ENCODE measurements at regions not wholly inside any gene's neighbourhood (a gene's known extent, or its start where the extent isn't known, plus 50 kb on each side); places are given as distances from the start of the nearest gene placed in this dataset.

GRCh38 chr4:111847296-111848008, 297.8 kb upstream of the FAM241A start:
- peak; percentile 32 for DNase-seq (ENCODE audit: low spot score)

- no peak for DNase-seq (ENCODE audit: low spot score)
Observed at GRCh38 chr4:111849746-111850284, 295.4 kb upstream of the FAM241A start.

- peak; percentile 44 for DNase-seq (ENCODE audit: low spot score)
Observed at GRCh38 chr4:111854494-111855087, 290.7 kb upstream of the FAM241A start.

- DNase-seq (ENCODE audit: low spot score): no peak
Observed at GRCh38 chr4:111855308-111855707, 289.9 kb upstream of the FAM241A start.

GRCh38 chr4:111864066-111864465, 281.2 kb upstream of the FAM241A start:
- no peak for DNase-seq (ENCODE audit: low spot score)

- no peak for DNase-seq (ENCODE audit: low spot score)
Observed at GRCh38 chr4:111869339-111869738, 275.9 kb upstream of the FAM241A start.

- DNase-seq (ENCODE audit: low spot score): no peak
Observed at GRCh38 chr4:111871802-111872201, 273.5 kb upstream of the FAM241A start.

GRCh38 chr4:111873801-111874200, 271.5 kb upstream of the FAM241A start:
- DNase-seq (ENCODE audit: low spot score): no peak

- DNase-seq (ENCODE audit: low spot score): no peak
Observed at GRCh38 chr4:111879539-111879938, 265.7 kb upstream of the FAM241A start.

- no peak for DNase-seq (ENCODE audit: low spot score)
Observed at GRCh38 chr4:111880116-111880515, 265.1 kb upstream of the FAM241A start.

- DNase-seq (ENCODE audit: low spot score): no peak
Observed at GRCh38 chr4:111883557-111883999, 261.7 kb upstream of the FAM241A start.

GRCh38 chr4:111890412-111890811, 254.8 kb upstream of the FAM241A start:
- DNase-seq (ENCODE audit: low spot score): no peak

- no peak for DNase-seq (ENCODE audit: low spot score)
Observed at GRCh38 chr4:111905511-111905910, 239.7 kb upstream of the FAM241A start.

GRCh38 chr4:111919639-111920038, 225.6 kb upstream of the FAM241A start:
- no peak for DNase-seq (ENCODE audit: low spot score)

GRCh38 chr4:111921714-111922113, 223.5 kb upstream of the FAM241A start:
- no peak for DNase-seq (ENCODE audit: low spot score)

- DNase-seq (ENCODE audit: low spot score): no peak
Observed at GRCh38 chr4:111923786-111924185, 221.5 kb upstream of the FAM241A start.

- DNase-seq (ENCODE audit: low spot score): no peak
Observed at GRCh38 chr4:111924696-111925095, 220.6 kb upstream of the FAM241A start.

GRCh38 chr4:111930659-111931058, 214.6 kb upstream of the FAM241A start:
- no peak for DNase-seq (ENCODE audit: low spot score)

- DNase-seq (ENCODE audit: low spot score): no peak
Observed at GRCh38 chr4:111933703-111934102, 211.6 kb upstream of the FAM241A start.

- DNase-seq (ENCODE audit: low spot score): no peak
Observed at GRCh38 chr4:111934314-111934713, 210.9 kb upstream of the FAM241A start.

GRCh38 chr4:111937368-111937767, 207.9 kb upstream of the FAM241A start:
- peak; percentile 72 for DNase-seq (ENCODE audit: low spot score)

GRCh38 chr4:111941957-111942356, 203.3 kb upstream of the FAM241A start:
- no peak for DNase-seq (ENCODE audit: low spot score)

- DNase-seq (ENCODE audit: low spot score): peak; percentile 67
Observed at GRCh38 chr4:111943796-111944203, 201.5 kb upstream of the FAM241A start.
